ENCODE measurements at regions not wholly inside any gene's neighbourhood (a gene's known extent, or its start where the extent isn't known, plus 50 kb on each side); places are given as distances from the start of the nearest gene placed in this dataset.

GRCh38 chr16:49056546-49056945, 225.1 kb downstream of the CBLN1 start:
- no peak for TF ChIP-seq CTCF (IDR thresholded peaks at IDR 0.05)
- TF ChIP-seq POLR2A (IDR thresholded peaks at IDR 0.05) = no peak
